Hematopoietic multipotent progenitor cell treated with erythropoietin and hydrocortisone succinate and interleukin-3 and kit ligand, for 4 days (in vitro differentiated cells): ENCODE measurements at regions not wholly inside any gene's neighbourhood (a gene's known extent, or its start where the extent isn't known, plus 50 kb on each side); places are given as distances from the start of the nearest gene placed in this dataset.
A peak's percentile ranks its signal among the peaks of the same experiment; 100 is the strongest.

Experiments used
- DNase-seq: peaks from one replicate; pipeline ENCODE4 v3.0.0-alpha.2; 2015

DNA sequence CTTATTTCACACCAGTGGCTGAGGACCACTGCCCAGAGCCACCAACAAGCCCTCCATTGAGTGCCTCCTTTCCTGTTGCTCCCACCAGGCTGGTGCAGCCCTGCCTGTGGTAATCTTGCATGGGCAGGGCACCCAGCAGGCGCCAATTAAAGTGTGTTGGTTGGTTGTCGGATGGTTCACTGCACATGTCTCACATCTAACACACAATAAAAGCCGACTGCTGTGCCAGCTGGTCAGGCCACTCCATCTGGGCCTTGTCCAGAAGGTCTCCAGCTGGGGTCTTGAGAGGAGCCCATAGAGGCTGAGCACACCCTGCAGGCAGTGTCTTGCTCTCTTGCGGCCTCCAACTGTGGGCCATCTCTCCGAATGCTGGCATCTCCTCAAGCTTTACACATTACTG is 494.8 kb upstream of the KLHL29 start:
- no peak for DNase-seq

- no peak for DNase-seq
Observed at GRCh38 chr2:22893761-22894517, 491.0 kb upstream of the KLHL29 start.

GRCh38 chr2:22894761-22895160 is 490.2 kb upstream of the KLHL29 start:
- no peak for DNase-seq

- DNase-seq, result no peak
Observed at GRCh38 chr2:22897428-22897827, 487.6 kb upstream of the KLHL29 start.

DNA sequence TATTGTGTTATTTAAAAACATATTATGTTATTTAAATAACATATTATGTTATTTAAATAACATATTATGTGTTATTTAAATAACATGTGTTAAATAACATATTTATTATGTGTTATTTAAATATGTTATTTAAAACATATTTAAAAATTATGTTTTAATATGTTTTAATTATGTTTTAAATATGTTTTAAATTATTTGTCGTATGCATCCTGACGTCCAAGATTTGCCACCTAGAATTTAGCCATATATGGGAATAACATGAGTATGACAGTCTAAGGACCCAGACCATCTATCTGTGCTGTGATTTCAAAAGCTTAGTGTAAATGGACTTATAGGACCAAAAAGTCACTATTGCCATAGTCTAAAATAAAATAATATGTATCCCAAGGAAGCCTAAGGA is 484.3 kb upstream of the KLHL29 start:
- no peak for DNase-seq

DNA sequence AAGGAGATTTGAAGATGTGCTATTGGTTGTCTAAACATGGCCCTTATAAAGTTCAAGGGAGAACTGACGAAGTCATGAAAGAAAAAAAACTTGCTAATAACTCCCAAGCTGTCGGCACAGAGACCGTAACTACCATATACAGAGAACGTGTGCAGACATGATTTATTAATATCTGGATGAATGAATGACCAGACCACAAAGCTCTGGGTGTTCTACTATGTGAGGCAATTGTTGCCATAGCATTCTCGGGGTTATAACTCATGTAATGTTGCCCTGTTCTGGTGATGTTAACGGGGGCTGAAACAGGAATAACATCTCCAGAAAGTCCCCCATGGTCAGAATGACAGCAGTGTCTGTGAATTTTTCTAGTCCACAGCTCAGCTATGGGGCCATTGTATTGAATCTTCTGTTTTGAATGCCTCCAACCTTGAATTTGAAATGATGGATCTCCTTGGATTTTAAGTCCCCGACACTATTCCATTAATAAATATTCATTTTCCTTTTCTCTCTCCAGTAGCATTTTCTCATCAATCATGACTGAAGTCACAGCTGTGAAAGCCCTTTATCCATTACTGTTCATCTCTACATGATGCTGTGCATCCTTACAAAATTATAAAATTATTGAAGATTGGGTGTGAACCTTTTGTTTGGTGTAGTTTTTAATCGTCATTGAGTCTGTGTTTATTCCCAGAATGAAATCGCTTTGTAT is 483.4 kb upstream of the KLHL29 start:
- no peak for DNase-seq

- no peak for DNase-seq
Observed at GRCh38 chr2:22902180-22902550, 482.8 kb upstream of the KLHL29 start.

GRCh38 chr2:22902662-22903165 is 482.3 kb upstream of the KLHL29 start:
- DNase-seq, result no peak

GRCh38 chr2:22903616-22904015 is 481.4 kb upstream of the KLHL29 start:
- DNase-seq, result no peak

GRCh38 chr2:22904126-22904684 is 480.8 kb upstream of the KLHL29 start:
- DNase-seq, result peak; percentile 50

DNA sequence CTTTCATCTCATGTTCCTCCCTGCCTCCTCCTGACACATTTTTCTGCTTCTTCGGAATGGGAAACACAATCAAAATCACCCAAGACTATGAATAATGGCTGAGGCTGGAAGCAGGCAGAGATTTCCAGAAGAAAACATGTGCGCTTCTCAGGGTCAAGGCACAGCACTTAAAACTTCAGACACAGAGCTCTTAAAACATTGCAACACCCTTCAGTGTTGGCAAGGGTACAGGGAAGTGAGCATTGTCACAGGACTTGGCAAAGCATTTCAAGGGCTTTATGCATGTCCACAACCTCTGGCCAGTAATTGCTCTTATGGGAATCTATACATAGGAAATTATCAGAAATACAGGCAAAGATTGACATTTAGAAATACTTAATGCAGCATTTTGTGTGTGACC is 477.6 kb upstream of the KLHL29 start:
- DNase-seq, result no peak

DNA sequence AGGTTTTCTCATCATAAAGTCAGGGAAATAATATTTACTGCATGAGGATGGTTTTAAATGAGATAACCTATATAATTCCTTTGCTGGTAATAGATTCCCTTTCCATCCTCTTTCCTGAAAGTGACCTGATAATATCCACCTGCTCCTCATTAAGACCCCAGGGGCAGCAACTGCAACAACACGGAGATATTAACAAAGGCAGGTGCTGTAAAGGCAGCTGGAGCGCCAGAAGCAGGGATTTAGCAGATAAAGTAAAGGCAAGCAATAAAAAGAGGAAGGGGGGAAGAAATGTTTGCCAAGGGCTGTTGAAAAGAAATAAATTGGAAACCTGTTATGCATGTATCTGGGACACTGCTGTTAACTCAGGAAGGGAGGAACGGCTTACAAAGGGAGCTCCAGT is 472.6 kb upstream of the KLHL29 start:
- no peak for DNase-seq

- no peak for DNase-seq
Observed at GRCh38 chr2:22929998-22930397, 455.0 kb upstream of the KLHL29 start.

GRCh38 chr2:22930781-22931180 is 454.2 kb upstream of the KLHL29 start:
- no peak for DNase-seq

- DNase-seq, result no peak
Observed at GRCh38 chr2:22932288-22932687, 452.7 kb upstream of the KLHL29 start.

- DNase-seq, result no peak
Observed at GRCh38 chr2:22934747-22935146, 450.2 kb upstream of the KLHL29 start.

DNA sequence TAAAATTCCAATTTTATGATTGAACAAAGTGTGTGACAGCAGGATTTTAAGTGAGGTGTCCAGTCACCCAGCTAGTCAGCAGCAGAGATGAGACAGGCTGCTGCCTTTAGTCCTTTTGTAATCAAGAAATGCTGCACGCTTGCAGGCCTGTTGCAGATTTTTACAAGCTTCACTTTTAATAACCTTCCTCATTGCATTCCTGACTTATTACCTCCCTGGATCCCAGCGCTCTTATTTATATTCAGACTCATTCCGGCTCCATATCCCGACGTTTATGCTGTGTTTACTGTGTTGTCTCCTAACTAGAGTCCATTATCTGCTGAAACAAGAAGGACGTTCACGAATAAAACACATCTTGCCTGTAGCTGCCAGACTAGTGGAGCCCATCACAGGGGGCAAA is 442.5 kb upstream of the KLHL29 start:
- DNase-seq, result no peak

GRCh38 chr2:22944143-22944542 is 440.8 kb upstream of the KLHL29 start:
- no peak for DNase-seq

GRCh38 chr2:22946553-22946952 is 438.4 kb upstream of the KLHL29 start:
- DNase-seq, result no peak

GRCh38 chr2:22947741-22948140 is 437.2 kb upstream of the KLHL29 start:
- no peak for DNase-seq

GRCh38 chr2:22950431-22950830 is 434.5 kb upstream of the KLHL29 start:
- DNase-seq, result no peak

GRCh38 chr2:22952656-22953225 is 432.2 kb upstream of the KLHL29 start:
- DNase-seq, result no peak

- no peak for DNase-seq
Observed at GRCh38 chr2:22957446-22957845, 427.5 kb upstream of the KLHL29 start.

GRCh38 chr2:22958308-22958707 is 426.7 kb upstream of the KLHL29 start:
- DNase-seq, result no peak
